ENCODE measurements at regions not wholly inside any gene's neighbourhood (a gene's known extent, or its start where the extent isn't known, plus 50 kb on each side); places are given as distances from the start of the nearest gene placed in this dataset.

DNA sequence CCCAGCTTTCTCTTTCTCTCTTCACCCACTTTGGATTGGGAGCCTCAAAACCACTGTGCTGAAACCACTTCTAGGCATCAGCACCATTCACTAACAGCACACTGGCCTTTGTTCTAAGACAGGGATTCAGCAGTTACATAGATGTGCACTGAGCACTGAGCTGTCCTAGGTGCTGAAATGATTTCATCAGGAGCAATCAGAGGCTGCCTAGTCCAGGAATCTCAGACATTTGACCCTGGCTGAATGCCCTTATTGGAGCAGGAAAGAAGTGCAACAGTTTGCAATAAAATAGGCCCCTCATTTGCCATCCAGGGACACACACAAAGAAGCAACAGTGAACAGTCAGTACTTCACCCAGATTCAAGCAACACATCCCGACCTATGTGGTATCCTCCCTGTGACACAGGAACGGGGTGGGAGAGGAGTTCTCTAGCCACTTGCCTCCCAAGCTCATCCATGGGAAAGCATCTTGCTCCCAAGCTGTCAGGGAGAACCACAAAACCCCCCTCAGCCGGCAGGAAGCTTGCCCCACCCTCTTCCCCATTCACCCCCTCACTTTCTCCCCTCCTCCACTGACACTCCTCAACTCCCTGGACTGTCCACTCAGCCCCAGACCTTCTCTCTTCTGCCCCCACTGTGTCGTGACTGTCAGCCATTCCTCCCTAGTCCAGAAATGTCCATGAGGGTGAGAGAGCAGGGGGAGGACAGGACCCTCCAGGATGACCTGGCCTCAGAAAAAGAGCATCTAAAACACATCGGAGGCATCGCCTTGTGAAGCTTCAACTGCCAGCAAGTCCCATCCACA lies 304.4 kb downstream of the PREX1 start:
- ATAC-seq (peak; percentile 75), DNase-seq (ENCODE audit: low read depth, low spot score) (no peak), FAIRE-seq (peak; percentile 81)
- in situ Hi-C loops (cut with MboI): no loop called here
- Histone ChIP-seq H3K4me3 (no peak overlapping the region), H3K4me2 (ENCODE audit: control insufficient read depth, insufficient read depth) (no peak overlapping the region), H3K36me3 (ENCODE audit: control insufficient read depth in 2 of 2, insufficient read depth in 2 of 2, low read length in 1 of 2) (no peaks in the 10 kb centered on the region; a peak in 1 of 4 replicates), H3K9me3 (replicated peaks; ENCODE audit: control insufficient read depth, insufficient read depth, low read length) (no peaks in the 10 kb centered on the region), H2AFZ (ENCODE audit: control insufficient read depth, low read depth, low read length) (no peak overlapping the region), H3K4me1 (ENCODE audit: control insufficient read depth, insufficient read depth, low read length) (no peaks in the 10 kb centered on the region), H4K20me1 (ENCODE audit: control insufficient read depth, insufficient read depth) (no peaks in the 10 kb centered on the region), H3K9ac (ENCODE audit: control insufficient read depth, insufficient read depth, low read length) (no peak overlapping the region), H3K79me2 (ENCODE audit: control insufficient read depth, insufficient read depth, low read length) (no peaks in the 10 kb centered on the region), H3K27ac (ENCODE audit: control insufficient read depth, insufficient read depth) (no peak overlapping the region), H3K27me3 (replicated peaks in 1 of 2; ENCODE audit: control insufficient read depth in 2 of 2, insufficient read depth in 2 of 2, low read length in 1 of 2) (no peaks in the 10 kb centered on the region; a peak in 1 of 4 replicates)
- intact Hi-C loops (cut with micrococcal nuclease; ENCODE audit: unreplicated experiment): no loop called here
- CTCF ChIA-PET: no interaction called here
- RAD21 ChIA-PET (ENCODE audit: unreplicated experiment): no interaction called here
- TF ChIP-seq E2F8 (IDR thresholded peaks at IDR 0.05; ENCODE audit: low read depth, partially characterized antibody): no peak
- no peak for TF ChIP-seq EP300 (IDR thresholded peaks at IDR 0.05; ENCODE audit: borderline replicate concordance in 1 of 2, control insufficient read depth in 1 of 2, low read depth in 2 of 2, low read length in 2 of 2)
- peak; percentile 98 for TF ChIP-seq REST (IDR thresholded peaks at IDR 0.05; ENCODE audit: low read depth, low read length)
- no TSS peak for BruUV-seq (replicated peaks)
- POLR2A ChIA-PET: no interaction called here
- SMC1A ChIA-PET (ENCODE audit: uncharacterized antibody, unreplicated experiment): no interaction called here
- 42% methylated on average over 6 of the region's 6 CpGs for WGBS (ENCODE audit: insufficient coverage, insufficient replicate concordance, low lambda C conversion rate, missing lambda C conversion rate)
